ENCODE measurements at regions not wholly inside any gene's neighbourhood (a gene's known extent, or its start where the extent isn't known, plus 50 kb on each side); places are given as distances from the start of the nearest gene placed in this dataset.

DNA sequence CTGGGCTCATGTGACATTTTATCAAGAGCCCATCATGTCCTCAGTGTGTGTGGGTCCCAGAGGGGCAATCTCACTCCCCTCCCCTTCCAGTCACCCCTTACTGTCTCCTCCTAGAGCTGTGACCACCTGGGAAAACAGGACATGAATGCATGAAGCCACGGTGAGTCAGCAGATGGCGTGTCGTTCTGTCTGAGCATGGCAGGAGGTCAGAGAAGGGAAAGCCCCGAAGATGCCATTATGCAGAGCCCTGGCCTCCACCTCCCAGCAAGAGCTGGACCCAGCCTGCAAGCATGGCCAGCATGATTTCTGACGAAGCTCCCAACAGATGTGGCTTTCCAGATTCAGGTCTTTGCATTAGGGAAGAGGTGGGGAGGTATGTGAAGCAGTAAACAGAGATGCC is 118.5 kb downstream of the TLE3 start:
- DNase-seq (ENCODE audit: low read depth in 3 of 3), result no peak

DNA sequence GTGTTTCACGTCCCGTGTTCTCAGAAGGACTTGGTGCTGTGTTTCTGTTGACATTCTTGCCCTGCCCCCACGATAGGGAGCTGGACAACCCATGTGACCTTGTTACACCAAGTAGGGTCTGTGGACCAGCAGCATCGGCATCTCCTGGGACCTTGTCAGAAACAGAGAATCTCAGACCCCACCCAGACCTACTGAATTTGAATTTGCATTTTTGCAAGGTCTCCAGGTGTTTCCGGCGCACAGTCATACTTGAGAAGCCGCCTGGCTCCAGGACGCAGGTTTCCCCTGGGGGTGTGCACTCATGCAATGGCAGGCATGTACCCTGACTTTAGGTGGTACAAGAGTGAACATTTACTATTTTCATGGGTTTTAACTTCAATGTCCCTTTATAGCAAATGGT is 117.9 kb downstream of the TLE3 start:
- no peak for DNase-seq (ENCODE audit: low read depth in 3 of 3)

- DNase-seq (ENCODE audit: low read depth in 3 of 3), result no peak
These were observed 117.2 kb downstream of the TLE3 start for GRCh38 chr15:69980341-69981059.

DNA sequence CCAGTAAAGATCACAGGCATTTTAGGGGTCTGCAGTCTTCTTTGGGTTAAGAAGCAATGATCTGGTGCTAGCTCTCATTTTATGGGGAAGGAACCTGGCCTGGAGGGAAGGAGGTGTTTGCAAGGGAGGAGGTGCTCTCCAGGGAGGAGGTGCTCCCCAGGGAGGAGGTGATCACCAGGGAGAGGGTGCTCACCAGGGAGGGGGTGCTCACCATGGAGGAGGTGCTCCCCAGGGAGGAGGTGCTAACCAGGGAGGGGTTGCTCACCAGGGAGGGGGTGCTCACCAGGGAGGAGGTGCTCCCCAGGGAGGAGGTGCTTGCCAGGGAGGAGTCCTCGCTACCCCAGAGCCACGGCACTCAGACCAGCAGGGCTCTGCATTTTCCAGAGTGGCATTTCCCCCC is 115.7 kb downstream of the TLE3 start:
- DNase-seq (ENCODE audit: low read depth in 3 of 3), result no peak

- DNase-seq (ENCODE audit: low read depth in 3 of 3), result no peak
These were observed 113.9 kb downstream of the TLE3 start for GRCh38 chr15:69983696-69984265.

GRCh38 chr15:69987492-69988489 is 109.9 kb downstream of the TLE3 start:
- no peak for DNase-seq (ENCODE audit: low read depth in 3 of 3)

GRCh38 chr15:69988541-69989225 is 109.0 kb downstream of the TLE3 start:
- DNase-seq (ENCODE audit: low read depth in 3 of 3), result no peak

GRCh38 chr15:69990566-69991421 is 106.9 kb downstream of the TLE3 start:
- no peak for DNase-seq (ENCODE audit: low read depth in 3 of 3)

GRCh38 chr15:69991551-69991980 is 106.2 kb downstream of the TLE3 start:
- DNase-seq (ENCODE audit: low read depth in 3 of 3), result no peak

- DNase-seq (ENCODE audit: low read depth in 3 of 3), result no peak
These were observed 105.4 kb downstream of the TLE3 start for GRCh38 chr15:69992348-69992747.

- DNase-seq (ENCODE audit: low read depth in 3 of 3), result no peak
These were observed 103.1 kb downstream of the TLE3 start for GRCh38 chr15:69994429-69995205.

DNA sequence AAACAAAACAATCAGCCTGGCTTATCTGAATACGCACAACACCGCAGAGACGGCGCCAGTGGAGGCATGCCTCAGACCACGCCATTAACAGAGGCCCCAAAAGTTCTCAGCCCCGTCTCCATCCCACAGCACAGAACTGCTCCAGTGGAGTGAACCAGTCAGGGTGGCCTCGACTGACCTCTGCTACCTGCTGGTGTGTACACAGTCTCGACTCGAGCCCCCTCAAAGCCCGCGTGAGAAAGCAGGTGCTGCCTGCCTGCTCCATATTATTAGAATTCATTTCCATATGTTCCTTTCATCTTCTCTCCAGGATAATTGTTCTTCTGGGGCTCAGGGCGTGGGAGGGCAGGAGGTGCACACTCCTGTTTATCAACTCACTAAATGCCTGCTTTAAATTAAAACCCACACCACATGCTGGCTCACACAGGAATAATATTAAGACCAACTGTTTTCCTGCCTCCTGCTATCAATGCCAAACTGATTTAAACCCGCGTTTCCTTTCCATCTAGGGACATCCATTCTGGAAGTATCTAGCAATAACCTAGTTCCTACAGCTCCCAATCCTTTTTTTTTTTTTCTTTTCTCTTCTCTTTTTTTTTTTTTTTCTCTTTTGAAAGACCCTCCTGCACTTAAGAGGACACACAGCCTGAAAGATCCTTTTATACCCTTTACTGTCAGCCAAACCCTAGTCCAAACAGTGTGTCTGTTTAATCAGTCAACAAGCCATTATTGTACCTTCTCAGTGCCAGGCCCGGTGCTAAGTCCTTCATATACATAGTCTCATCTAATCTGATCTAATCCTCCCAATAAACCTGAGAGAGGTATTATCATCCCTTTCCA is 101.2 kb downstream of the TLE3 start:
- DNase-seq (ENCODE audit: low read depth in 3 of 3), result no peak

DNA sequence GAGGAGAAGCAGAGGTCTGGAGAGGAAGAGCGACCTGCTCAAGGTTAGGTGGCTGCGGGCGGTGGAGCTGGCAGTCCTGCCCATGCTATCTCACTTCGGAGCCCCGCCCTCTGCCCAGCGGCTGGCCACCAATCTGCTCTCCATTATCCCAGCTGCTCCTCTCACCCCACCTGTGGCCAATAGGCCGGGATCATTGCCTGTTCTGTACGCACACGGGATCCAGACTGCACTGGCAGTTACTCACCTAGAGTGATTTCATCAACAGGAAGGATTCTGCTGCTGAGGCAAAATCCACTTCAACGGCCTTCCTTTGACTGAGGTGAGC is 100.6 kb downstream of the TLE3 start:
- no peak for DNase-seq (ENCODE audit: low read depth in 3 of 3)
